Neural cell (in vitro differentiated cells): ENCODE measurements at regions not wholly inside any gene's neighbourhood (a gene's known extent, or its start where the extent isn't known, plus 50 kb on each side); places are given as distances from the start of the nearest gene placed in this dataset.

ENCODE experiments used
- H2AFZ ChIP-seq: fragments of 200-600, 300-800 bp; sonication (generic), shearing (Covaris generic); 2 replicates; pipeline ENCODE4 v1.6.0; 2014; ENCODE audit warnings: low read depth, mild to moderate bottlenecking, antibody characterized with exemption, low read length, moderate library complexity
- H3F3A ChIP-seq: fragments of 200-600 bp; shearing (Covaris generic); 2 replicates; pipeline ENCODE4 v1.6.1; 2016; ENCODE audit warnings: mild to moderate bottlenecking, moderate library complexity, mixed read lengths, antibody characterized with exemption, low read length; ENCODE audit not compliant: insufficient read depth, poor library complexity, severe bottlenecking
- H3K27ac ChIP-seq: fragments of 200-600, 300-800 bp; sonication (generic), shearing (Covaris generic); 2 replicates; pipeline ENCODE4 v1.5.1; 2014; ENCODE audit warnings: mild to moderate bottlenecking, low read length, moderate library complexity
- H3K27me3 ChIP-seq: fragments of 300-800, 200-600 bp; sonication (generic), shearing (Covaris generic); 2 replicates; pipeline ENCODE4 v1.6.0; 2014; ENCODE audit warnings: mild to moderate bottlenecking, low read depth, low read length, moderate library complexity; ENCODE audit not compliant: insufficient read depth
- H3K36me3 ChIP-seq: fragments of 300-800, 200-600 bp; sonication (generic), shearing (Covaris generic); 2 replicates; pipeline ENCODE4 v1.5.1; 2014; ENCODE audit warnings: mild to moderate bottlenecking, antibody characterized with exemption, low read length, moderate library complexity; ENCODE audit not compliant: insufficient read depth
- H3K4me2 ChIP-seq: fragments of 300-800, 200-600 bp; sonication (generic), shearing (Covaris generic); 2 replicates; pipeline ENCODE4 v1.6.0; 2014; ENCODE audit warnings: mild to moderate bottlenecking, low read length
- H3K4me3 ChIP-seq: fragments of 300-800, 200-600 bp; sonication (generic), shearing (Covaris generic); 2 replicates; pipeline ENCODE4 v1.5.1; 2014; ENCODE audit warnings: mild to moderate bottlenecking, low read length, moderate library complexity
- H3K79me2 ChIP-seq: fragments of 200-600 bp; shearing (Covaris generic); replicated peaks from 2 replicates; pipeline ENCODE4 v1.6.0; 2014; ENCODE audit warnings: mild to moderate bottlenecking, low read length, moderate library complexity; ENCODE audit not compliant: insufficient read depth
- H3K9ac ChIP-seq: fragments of 300-800, 200-600 bp; sonication (generic), shearing (Covaris generic); 2 replicates; pipeline ENCODE4 v1.6.1; 2016; ENCODE audit warnings: mild to moderate bottlenecking, low read length, mixed read lengths
- H3K9me2 ChIP-seq: fragments of 200-600 bp; shearing (Covaris generic); 2 replicates; pipeline ENCODE4 v1.6.1; 2016; ENCODE audit warnings: mild to moderate bottlenecking, low read length, mixed read lengths; ENCODE audit not compliant: insufficient read depth
- H3K9me3 ChIP-seq: fragments of 200-600, 300-800 bp; sonication (generic), shearing (Covaris generic); 2 replicates; pipeline ENCODE4 v1.6.1; 2016; ENCODE audit warnings: mild to moderate bottlenecking, mixed run types, low read length, moderate library complexity, mixed read lengths
- H4K20me1 ChIP-seq: fragments of 200-600 bp; shearing (Covaris generic); 2 replicates; pipeline ENCODE4 v1.6.1; 2016; ENCODE audit warnings: mild to moderate bottlenecking, mixed run types; ENCODE audit not compliant: insufficient read depth
- EP300 ChIP-seq: fragments of 450-650 bp; conservative IDR thresholded peaks from 2 replicates; pipeline ENCODE4 v1.6.1; 2014; ENCODE audit warnings: antibody characterized with exemption, mild to moderate bottlenecking, moderate library complexity; ENCODE audit not compliant: poor library complexity, severe bottlenecking
- EZH2 ChIP-seq: fragments of 200-600, 300-800 bp; shearing (Covaris generic), sonication (generic); IDR thresholded peaks from 2 replicates; pipeline ENCODE4 v1.6.1; 2014; ENCODE audit warnings: antibody characterized with exemption, low read length, borderline replicate concordance, mild to moderate bottlenecking; ENCODE audit not compliant: insufficient read depth, poor library complexity, severe bottlenecking
- MXI1 ChIP-seq: fragments of 450-650 bp; conservative IDR thresholded peaks from 2 replicates; pipeline ENCODE4 v1.6.1; 2014; ENCODE audit warnings: antibody characterized with exemption, mild to moderate bottlenecking; ENCODE audit not compliant: poor library complexity, severe bottlenecking
- POLR2AphosphoS5 ChIP-seq: IDR thresholded peaks from 2 replicates; pipeline ENCODE4 v1.6.1; 2012
- RAD21 ChIP-seq: fragments of 450-650 bp; conservative IDR thresholded peaks from 2 replicates; pipeline ENCODE4 v1.6.1; 2014; ENCODE audit warnings: antibody characterized with exemption, mild to moderate bottlenecking, moderate library complexity
- SMC3 ChIP-seq: fragments of 450-650 bp; conservative IDR thresholded peaks from 2 replicates; pipeline ENCODE4 v1.6.1; 2014; ENCODE audit warnings: antibody characterized with exemption, mild to moderate bottlenecking, moderate library complexity; ENCODE audit not compliant: poor library complexity
- TAF1 ChIP-seq: IDR thresholded peaks from 2 replicates; pipeline ENCODE4 v1.6.1; 2012; ENCODE audit warnings: low read depth
- TF ChIP-seq, protein P1 (sequence below): IDR thresholded peaks from 2 replicates; pipeline ENCODE4 v1.6.1; 2012; ENCODE audit warnings: borderline replicate concordance
- TF ChIP-seq, protein P2 (sequence below): fragments of 450-650 bp; IDR thresholded peaks from 2 replicates; pipeline ENCODE4 v1.5.1; 2014; ENCODE audit warnings: antibody characterized with exemption, mild to moderate bottlenecking, moderate library complexity; ENCODE audit not compliant: poor library complexity, severe bottlenecking

DNA sequence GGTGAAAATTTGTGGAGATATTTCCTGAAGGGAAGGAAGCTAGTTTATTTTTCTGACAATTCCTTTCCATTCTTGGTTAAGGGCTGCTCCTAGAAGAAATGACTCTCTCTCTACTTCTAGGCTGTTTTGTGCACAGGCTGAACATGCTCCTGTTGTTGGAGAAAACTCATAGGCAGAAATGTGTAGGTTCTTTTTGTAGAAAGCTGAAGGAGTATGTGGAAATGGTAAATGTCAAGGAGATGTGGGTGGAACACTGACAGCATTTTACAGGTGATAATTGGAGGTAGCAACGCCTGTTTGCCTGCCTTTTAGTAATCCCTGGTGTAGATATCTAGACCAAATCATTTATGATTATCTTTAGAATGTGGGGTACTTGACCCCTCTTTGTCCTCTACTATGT, 322.2 kb upstream of the TBC1D5 start:
- H3K79me2 ChIP-seq, result no peaks in the 10 kb centered on the region
- H3K9me3 ChIP-seq, result no peaks in the 10 kb centered on the region
- H3K4me3 ChIP-seq, result no peak overlapping the region
- no peak overlapping the region for H3K9ac ChIP-seq
- no peaks in the 10 kb centered on the region for H3K9me2 ChIP-seq
- H3K36me3 ChIP-seq, result no peaks in the 10 kb centered on the region
- H3K4me2 ChIP-seq, result no peak overlapping the region
- no peaks in the 10 kb centered on the region for H3K27me3 ChIP-seq
- H3K27ac ChIP-seq, result no peak overlapping the region
- no peaks in the 10 kb centered on the region for H3F3A ChIP-seq
- TF ChIP-seq EZH2 (no peak), MXI1 (no peak), POLR2AphosphoS5 (no peak), EP300 (no peak), RAD21 (no peak)
- TF ChIP-seq, protein P1, sequence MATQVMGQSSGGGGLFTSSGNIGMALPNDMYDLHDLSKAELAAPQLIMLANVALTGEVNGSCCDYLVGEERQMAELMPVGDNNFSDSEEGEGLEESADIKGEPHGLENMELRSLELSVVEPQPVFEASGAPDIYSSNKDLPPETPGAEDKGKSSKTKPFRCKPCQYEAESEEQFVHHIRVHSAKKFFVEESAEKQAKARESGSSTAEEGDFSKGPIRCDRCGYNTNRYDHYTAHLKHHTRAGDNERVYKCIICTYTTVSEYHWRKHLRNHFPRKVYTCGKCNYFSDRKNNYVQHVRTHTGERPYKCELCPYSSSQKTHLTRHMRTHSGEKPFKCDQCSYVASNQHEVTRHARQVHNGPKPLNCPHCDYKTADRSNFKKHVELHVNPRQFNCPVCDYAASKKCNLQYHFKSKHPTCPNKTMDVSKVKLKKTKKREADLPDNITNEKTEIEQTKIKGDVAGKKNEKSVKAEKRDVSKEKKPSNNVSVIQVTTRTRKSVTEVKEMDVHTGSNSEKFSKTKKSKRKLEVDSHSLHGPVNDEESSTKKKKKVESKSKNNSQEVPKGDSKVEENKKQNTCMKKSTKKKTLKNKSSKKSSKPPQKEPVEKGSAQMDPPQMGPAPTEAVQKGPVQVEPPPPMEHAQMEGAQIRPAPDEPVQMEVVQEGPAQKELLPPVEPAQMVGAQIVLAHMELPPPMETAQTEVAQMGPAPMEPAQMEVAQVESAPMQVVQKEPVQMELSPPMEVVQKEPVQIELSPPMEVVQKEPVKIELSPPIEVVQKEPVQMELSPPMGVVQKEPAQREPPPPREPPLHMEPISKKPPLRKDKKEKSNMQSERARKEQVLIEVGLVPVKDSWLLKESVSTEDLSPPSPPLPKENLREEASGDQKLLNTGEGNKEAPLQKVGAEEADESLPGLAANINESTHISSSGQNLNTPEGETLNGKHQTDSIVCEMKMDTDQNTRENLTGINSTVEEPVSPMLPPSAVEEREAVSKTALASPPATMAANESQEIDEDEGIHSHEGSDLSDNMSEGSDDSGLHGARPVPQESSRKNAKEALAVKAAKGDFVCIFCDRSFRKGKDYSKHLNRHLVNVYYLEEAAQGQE, result no peak
- TF ChIP-seq, protein P2, sequence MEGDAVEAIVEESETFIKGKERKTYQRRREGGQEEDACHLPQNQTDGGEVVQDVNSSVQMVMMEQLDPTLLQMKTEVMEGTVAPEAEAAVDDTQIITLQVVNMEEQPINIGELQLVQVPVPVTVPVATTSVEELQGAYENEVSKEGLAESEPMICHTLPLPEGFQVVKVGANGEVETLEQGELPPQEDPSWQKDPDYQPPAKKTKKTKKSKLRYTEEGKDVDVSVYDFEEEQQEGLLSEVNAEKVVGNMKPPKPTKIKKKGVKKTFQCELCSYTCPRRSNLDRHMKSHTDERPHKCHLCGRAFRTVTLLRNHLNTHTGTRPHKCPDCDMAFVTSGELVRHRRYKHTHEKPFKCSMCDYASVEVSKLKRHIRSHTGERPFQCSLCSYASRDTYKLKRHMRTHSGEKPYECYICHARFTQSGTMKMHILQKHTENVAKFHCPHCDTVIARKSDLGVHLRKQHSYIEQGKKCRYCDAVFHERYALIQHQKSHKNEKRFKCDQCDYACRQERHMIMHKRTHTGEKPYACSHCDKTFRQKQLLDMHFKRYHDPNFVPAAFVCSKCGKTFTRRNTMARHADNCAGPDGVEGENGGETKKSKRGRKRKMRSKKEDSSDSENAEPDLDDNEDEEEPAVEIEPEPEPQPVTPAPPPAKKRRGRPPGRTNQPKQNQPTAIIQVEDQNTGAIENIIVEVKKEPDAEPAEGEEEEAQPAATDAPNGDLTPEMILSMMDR, result no peak
- no peaks in the 10 kb centered on the region for H4K20me1 ChIP-seq
- no peak overlapping the region for H2AFZ ChIP-seq

DNA sequence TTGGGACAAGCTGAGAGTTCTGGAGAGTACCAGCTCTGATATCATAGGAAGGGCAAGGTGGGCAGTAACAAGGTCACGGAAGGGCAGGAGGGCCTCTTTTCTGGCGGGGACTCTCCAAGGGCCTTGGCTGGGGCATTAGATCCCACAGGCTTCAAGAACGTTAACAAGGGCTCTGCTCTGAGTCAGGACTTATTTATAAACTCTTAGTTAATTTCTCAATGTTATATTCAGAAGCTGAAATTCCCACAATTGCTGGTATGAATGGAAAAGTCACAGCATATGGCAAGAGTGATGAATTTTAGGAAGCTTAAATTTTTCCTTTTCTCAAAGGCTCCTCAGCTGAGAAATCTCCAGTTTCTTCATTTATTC, 320.2 kb upstream of the TBC1D5 start:
- Histone ChIP-seq H3F3A (no peaks in the 10 kb centered on the region), H3K27ac (no peak overlapping the region), H3K36me3 (no peaks in the 10 kb centered on the region), H3K9me3 (no peaks in the 10 kb centered on the region), H3K9ac (no peak overlapping the region), H2AFZ (no peak overlapping the region), H4K20me1 (no peaks in the 10 kb centered on the region), H3K9me2 (no peaks in the 10 kb centered on the region), H3K4me3 (no peak overlapping the region), H3K27me3 (no peaks in the 10 kb centered on the region), H3K4me2 (no peak overlapping the region), H3K79me2 (no peaks in the 10 kb centered on the region)
- TF ChIP-seq RAD21, result no peak

DNA sequence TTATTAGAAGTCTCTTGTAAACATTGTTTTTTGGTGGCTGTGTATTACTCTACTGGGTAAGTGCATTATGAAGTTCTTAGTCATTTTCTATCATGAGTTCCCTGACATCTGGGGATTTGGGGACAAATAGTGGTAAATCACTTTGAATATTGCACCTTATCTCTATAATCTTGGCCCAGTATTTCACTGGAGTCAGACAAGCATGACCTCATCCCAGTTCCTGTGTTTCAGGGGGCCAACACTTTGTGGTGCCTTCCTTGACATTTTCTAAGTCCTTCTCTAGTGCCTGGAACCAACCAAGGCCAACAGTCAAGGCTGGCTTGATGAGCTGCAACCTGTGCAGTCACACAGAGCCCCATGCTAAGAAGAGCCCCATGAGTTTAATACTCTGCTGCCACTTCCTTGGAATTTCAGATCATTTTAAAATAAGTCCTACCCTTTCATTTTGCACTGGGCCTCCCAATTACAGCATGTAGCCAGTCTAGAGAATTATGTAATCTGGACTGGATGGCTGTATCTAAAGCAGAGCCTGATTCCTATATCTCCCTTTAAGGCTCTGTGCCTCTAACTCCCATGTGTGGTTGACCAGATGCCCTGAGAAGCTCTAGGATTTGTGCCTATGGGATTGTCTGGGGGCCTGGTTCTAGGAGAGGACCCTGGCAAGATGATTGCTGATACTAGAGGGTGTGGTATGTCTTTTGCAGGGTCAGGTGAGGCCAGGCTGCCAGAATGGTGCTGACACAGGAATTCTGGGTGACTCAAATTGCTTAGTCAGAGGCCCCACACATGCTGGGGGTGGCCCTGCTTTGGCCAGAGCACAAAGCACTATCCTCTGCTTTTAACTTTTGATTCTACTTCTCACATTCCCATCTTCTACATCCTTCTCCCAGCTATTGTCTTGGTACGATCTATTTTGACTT, 319.6 kb upstream of the TBC1D5 start:
- Histone ChIP-seq H3K27me3 (no peaks in the 10 kb centered on the region), H3K4me3 (no peak overlapping the region), H3K9me3 (no peaks in the 10 kb centered on the region), H3F3A (no peaks in the 10 kb centered on the region), H3K4me2 (no peak overlapping the region), H2AFZ (no peak overlapping the region), H3K36me3 (no peaks in the 10 kb centered on the region), H3K9me2 (no peaks in the 10 kb centered on the region), H3K79me2 (no peaks in the 10 kb centered on the region), H3K27ac (no peak overlapping the region), H4K20me1 (no peaks in the 10 kb centered on the region), H3K9ac (no peak overlapping the region)
- TF ChIP-seq EP300, result no peak
- no peak for TF ChIP-seq TAF1
- TF ChIP-seq, protein P2, result no peak
- TF ChIP-seq SMC3, result no peak
- no peak for TF ChIP-seq RAD21
- TF ChIP-seq, protein P1, result no peak
- TF ChIP-seq POLR2AphosphoS5, result no peak
- no peak for TF ChIP-seq EZH2
- TF ChIP-seq MXI1, result no peak
